WTC11 (cell line): ENCODE measurements at regions not wholly inside any gene's neighbourhood (a gene's known extent, or its start where the extent isn't known, plus 50 kb on each side); places are given as distances from the start of the nearest gene placed in this dataset.
A peak's percentile ranks its signal among the peaks of the same experiment; 100 is the strongest.

Source experiments
- ATAC-seq: fragments of 200-7000 bp; cut with Tn5 transposase; 2 replicates; pipeline ENCODE4 v1.10.0; 2021; ENCODE audit warnings: mild to moderate bottlenecking, moderate library complexity
- CTCF ChIA-PET: fragments of 300-600 bp; sonication (Branson Sonifier 250); formaldehyde crosslinking; loops from one replicate; lab custom pipeline; 2021; ENCODE audit warnings: antibody characterized with exemption; lab: Charles Lee
- POLR2A ChIA-PET: fragments of 350-600 bp; sonication (Branson Sonifier 250); formaldehyde crosslinking; loops from one replicate; lab custom pipeline; 2021; ENCODE audit warnings: antibody characterized with exemption; lab: Charles Lee
- DNase-seq: peaks from one replicate; pipeline ENCODE4 v3.0.0; 2021; ENCODE audit warnings: low spot score
- H3K27ac Mint-ChIP-seq: 2 replicates; pipeline ENCODE4 v1.8.0; 2021; ENCODE audit warnings: mixed read lengths
- H3K27me3 Mint-ChIP-seq: 2 replicates; pipeline ENCODE4 v1.8.0; 2021; ENCODE audit warnings: low read depth, mild to moderate bottlenecking, moderate library complexity, mixed read lengths
- H3K36me3 Mint-ChIP-seq: 2 replicates; pipeline ENCODE4 v1.8.0; 2021; ENCODE audit warnings: mixed read lengths
- H3K4me1 Mint-ChIP-seq: 2 replicates; pipeline ENCODE4 v1.8.0; 2022; ENCODE audit warnings: mixed read lengths
- H3K4me3 Mint-ChIP-seq: 2 replicates; pipeline ENCODE4 v1.8.0; 2021; ENCODE audit warnings: mild to moderate bottlenecking, moderate library complexity, mixed read lengths
- H3K9me3 Mint-ChIP-seq: 2 replicates; pipeline ENCODE4 v1.8.0; 2021; ENCODE audit warnings: mixed read lengths
- CBFB ChIP-seq: sonication (generic); formaldehyde crosslinking; IDR thresholded peaks from 2 replicates; pipeline ENCODE4 v1.8.1; 2022; ENCODE audit warnings: mild to moderate bottlenecking, low read depth, missing genetic modification reagents
- CREM ChIP-seq: sonication (generic); formaldehyde crosslinking; IDR thresholded peaks from 2 replicates; pipeline ENCODE4 v1.8.1; 2022; ENCODE audit warnings: mild to moderate bottlenecking, missing genetic modification reagents, moderate library complexity
- ELF4 ChIP-seq: sonication (generic); formaldehyde crosslinking; IDR thresholded peaks from 2 replicates; pipeline ENCODE4 v1.8.1; 2022; ENCODE audit warnings: low read depth, mild to moderate bottlenecking, moderate library complexity, missing genetic modification reagents
- FOXJ3 ChIP-seq: sonication (generic); formaldehyde crosslinking; IDR thresholded peaks from 2 replicates; pipeline ENCODE4 v1.9.0; 2021; ENCODE audit warnings: missing genetic modification reagents, mild to moderate bottlenecking, borderline replicate concordance
- FOXK1 ChIP-seq: sonication (generic); formaldehyde crosslinking; IDR thresholded peaks from 2 replicates; pipeline ENCODE4 v1.8.0; 2022; ENCODE audit warnings: mild to moderate bottlenecking, moderate library complexity, missing genetic modification reagents
- GABPB1 ChIP-seq: sonication (generic); formaldehyde crosslinking; IDR thresholded peaks from 2 replicates; pipeline ENCODE4 v1.8.1; 2023; ENCODE audit warnings: mild to moderate bottlenecking, missing genetic modification reagents
- JUN ChIP-seq: sonication (generic); formaldehyde crosslinking; IDR thresholded peaks from 2 replicates; pipeline ENCODE4 v1.8.0; 2023; ENCODE audit warnings: mild to moderate bottlenecking, missing genetic modification reagents
- OVOL2 ChIP-seq: fragments of 250-450 bp; sonication (Bioruptor Pico); IDR thresholded peaks from 2 replicates; pipeline ENCODE4 v1.9.0; 2021; ENCODE audit warnings: mild to moderate bottlenecking, borderline replicate concordance
- SP1 ChIP-seq: sonication (generic); formaldehyde crosslinking; conservative IDR thresholded peaks from 2 replicates; pipeline ENCODE4 v1.8.1; 2022; ENCODE audit warnings: missing genetic modification reagents
- TCF7 ChIP-seq: sonication (generic); formaldehyde crosslinking; IDR thresholded peaks from 2 replicates; pipeline ENCODE4 v1.8.0; 2022; ENCODE audit warnings: mild to moderate bottlenecking, low read depth, missing genetic modification reagents, moderate library complexity
- TEAD4 ChIP-seq: sonication (generic); formaldehyde crosslinking; IDR thresholded peaks from 2 replicates; pipeline ENCODE4 v1.8.0; 2022; ENCODE audit warnings: mild to moderate bottlenecking, missing genetic modification reagents
- ZNF219 ChIP-seq: sonication (generic); formaldehyde crosslinking; IDR thresholded peaks from 2 replicates; pipeline ENCODE4 v1.8.0; 2023; ENCODE audit warnings: missing genetic modification reagents, mild to moderate bottlenecking, borderline replicate concordance
- ZNF263 ChIP-seq: sonication (generic); formaldehyde crosslinking; IDR thresholded peaks from 2 replicates; pipeline ENCODE4 v1.8.1; 2022; ENCODE audit warnings: low read depth, mild to moderate bottlenecking, moderate library complexity, missing genetic modification reagents
- ZNF317 ChIP-seq: sonication (generic); formaldehyde crosslinking; IDR thresholded peaks from 2 replicates; pipeline ENCODE4 v1.8.1; 2023; ENCODE audit warnings: low read depth, mild to moderate bottlenecking, moderate library complexity, missing genetic modification reagents, borderline replicate concordance
- ZNF396 ChIP-seq: fragments of 250-450 bp; sonication (Bioruptor Pico); IDR thresholded peaks from 2 replicates; pipeline ENCODE4 v1.8.0; 2021; ENCODE audit warnings: mild to moderate bottlenecking, moderate library complexity, borderline replicate concordance
- ZNF423 ChIP-seq: fragments of 250-450 bp; sonication (Bioruptor Pico); IDR thresholded peaks from 2 replicates; pipeline ENCODE4 v2.1.2; 2022; ENCODE audit warnings: mild to moderate bottlenecking, moderate library complexity
- TF ChIP-seq, protein P1 (sequence below): sonication (generic); formaldehyde crosslinking; IDR thresholded peaks from 2 replicates; pipeline ENCODE4 v1.8.0; 2023; ENCODE audit warnings: missing genetic modification reagents, mild to moderate bottlenecking, borderline replicate concordance
- TF ChIP-seq, protein P2 (sequence below): sonication (generic); formaldehyde crosslinking; IDR thresholded peaks from 2 replicates; pipeline ENCODE4 v1.8.1; 2022; ENCODE audit warnings: low read depth, missing genetic modification reagents, borderline replicate concordance
- TF ChIP-seq, protein P3 (sequence below): sonication (generic); formaldehyde crosslinking; IDR thresholded peaks from 2 replicates; pipeline ENCODE4 v1.8.1; 2023; ENCODE audit warnings: mild to moderate bottlenecking, missing genetic modification reagents, moderate library complexity
- TF ChIP-seq, protein P4 (sequence below): fragments of 250-450 bp; sonication (Bioruptor Pico); IDR thresholded peaks from 2 replicates; pipeline ENCODE4 v1.8.0; 2021; ENCODE audit warnings: mild to moderate bottlenecking

DNA sequence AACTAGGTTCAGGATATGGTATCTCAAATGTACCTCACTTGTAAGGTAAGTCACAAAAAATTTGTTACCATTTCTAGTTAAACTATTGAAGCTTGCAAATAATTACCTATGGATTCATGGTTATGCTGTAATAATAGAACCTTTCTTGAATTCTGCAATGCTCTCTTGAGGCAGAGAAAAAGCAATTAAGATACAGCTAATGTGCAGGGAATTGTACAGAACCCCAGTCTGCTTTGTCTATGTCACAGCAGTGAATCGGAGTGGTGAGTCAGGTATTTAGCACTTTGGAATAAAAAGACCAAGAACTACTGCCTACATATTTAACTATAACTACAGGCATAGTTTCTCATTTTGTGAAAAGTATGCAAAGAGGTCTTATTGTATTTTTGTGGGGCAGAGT is 228.7 kb upstream of the GOT2 start:
- Mint-ChIP-seq H3K4me1 (peaks cover 25% of the 10 kb centered on the region), H3K4me3 (no peak overlapping the region), H3K36me3 (peaks cover 3% of the 10 kb centered on the region; the same call in 1 of the 2 replicates), H3K27me3 (no peaks in the 10 kb centered on the region), H3K27ac (no peak overlapping the region), H3K9me3 (peaks cover 11% of the 10 kb centered on the region)
- ChIA-PET POLR2A (no interaction called here), CTCF (no interaction called here)
- ATAC-seq (no peak), DNase-seq (no peak)
- TF ChIP-seq TCF7 (CRISPR knock-in tag) (no peak), JUN (no peak), ZNF263 (CRISPR knock-in tag) (no peak), ZNF423 (CRISPR knock-in tag) (no peak), OVOL2 (CRISPR knock-in tag) (no peak), FOXJ3 (CRISPR knock-in tag) (no peak), CBFB (CRISPR knock-in tag) (no peak), TEAD4 (no peak), GABPB1 (CRISPR knock-in tag) (no peak), ZNF219 (CRISPR knock-in tag) (no peak), SP1 (CRISPR knock-in tag) (no peak), ZNF317 (CRISPR knock-in tag) (no peak)
- TF ChIP-seq, protein P1, sequence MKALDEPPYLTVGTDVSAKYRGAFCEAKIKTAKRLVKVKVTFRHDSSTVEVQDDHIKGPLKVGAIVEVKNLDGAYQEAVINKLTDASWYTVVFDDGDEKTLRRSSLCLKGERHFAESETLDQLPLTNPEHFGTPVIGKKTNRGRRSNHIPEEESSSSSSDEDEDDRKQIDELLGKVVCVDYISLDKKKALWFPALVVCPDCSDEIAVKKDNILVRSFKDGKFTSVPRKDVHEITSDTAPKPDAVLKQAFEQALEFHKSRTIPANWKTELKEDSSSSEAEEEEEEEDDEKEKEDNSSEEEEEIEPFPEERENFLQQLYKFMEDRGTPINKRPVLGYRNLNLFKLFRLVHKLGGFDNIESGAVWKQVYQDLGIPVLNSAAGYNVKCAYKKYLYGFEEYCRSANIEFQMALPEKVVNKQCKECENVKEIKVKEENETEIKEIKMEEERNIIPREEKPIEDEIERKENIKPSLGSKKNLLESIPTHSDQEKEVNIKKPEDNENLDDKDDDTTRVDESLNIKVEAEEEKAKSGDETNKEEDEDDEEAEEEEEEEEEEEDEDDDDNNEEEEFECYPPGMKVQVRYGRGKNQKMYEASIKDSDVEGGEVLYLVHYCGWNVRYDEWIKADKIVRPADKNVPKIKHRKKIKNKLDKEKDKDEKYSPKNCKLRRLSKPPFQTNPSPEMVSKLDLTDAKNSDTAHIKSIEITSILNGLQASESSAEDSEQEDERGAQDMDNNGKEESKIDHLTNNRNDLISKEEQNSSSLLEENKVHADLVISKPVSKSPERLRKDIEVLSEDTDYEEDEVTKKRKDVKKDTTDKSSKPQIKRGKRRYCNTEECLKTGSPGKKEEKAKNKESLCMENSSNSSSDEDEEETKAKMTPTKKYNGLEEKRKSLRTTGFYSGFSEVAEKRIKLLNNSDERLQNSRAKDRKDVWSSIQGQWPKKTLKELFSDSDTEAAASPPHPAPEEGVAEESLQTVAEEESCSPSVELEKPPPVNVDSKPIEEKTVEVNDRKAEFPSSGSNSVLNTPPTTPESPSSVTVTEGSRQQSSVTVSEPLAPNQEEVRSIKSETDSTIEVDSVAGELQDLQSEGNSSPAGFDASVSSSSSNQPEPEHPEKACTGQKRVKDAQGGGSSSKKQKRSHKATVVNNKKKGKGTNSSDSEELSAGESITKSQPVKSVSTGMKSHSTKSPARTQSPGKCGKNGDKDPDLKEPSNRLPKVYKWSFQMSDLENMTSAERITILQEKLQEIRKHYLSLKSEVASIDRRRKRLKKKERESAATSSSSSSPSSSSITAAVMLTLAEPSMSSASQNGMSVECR = no peak

DNA sequence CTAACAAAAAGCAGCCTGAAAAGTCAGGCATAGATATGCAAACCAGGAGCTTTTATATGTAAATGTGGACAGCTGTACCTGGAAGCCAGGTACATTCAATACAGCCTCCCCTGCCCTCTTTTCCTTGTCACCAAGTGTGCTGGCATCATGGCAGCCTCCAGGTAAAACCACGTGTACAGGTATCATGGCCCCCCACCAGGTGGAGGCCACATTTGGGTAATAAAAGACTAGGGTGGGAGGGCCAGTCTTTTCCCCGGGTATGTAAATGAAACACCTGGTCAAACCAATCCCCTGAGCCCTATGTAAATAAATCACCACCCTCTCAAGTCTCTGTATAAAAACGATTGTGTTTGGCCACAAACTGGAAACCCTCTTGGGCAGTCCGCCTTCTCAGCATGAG is 226.4 kb upstream of the GOT2 start:
- H3K9me3 Mint-ChIP-seq = peaks cover 11% of the 10 kb centered on the region
- CTCF ChIA-PET = no interaction called here
- no peak overlapping the region for H3K4me3 Mint-ChIP-seq

More for the DNA sequence above, 226.4 kb upstream of the GOT2 start:
- ATAC-seq (peak; percentile 94), DNase-seq (peak; percentile 46)
- POLR2A ChIA-PET = no interaction called here
- Mint-ChIP-seq H3K4me1 (peaks cover 25% of the 10 kb centered on the region), H3K36me3 (peaks cover 3% of the 10 kb centered on the region; the same call in 1 of the 2 replicates), H3K27me3 (no peaks in the 10 kb centered on the region), H3K27ac (no peak overlapping the region)
- TF ChIP-seq ZNF423 (CRISPR knock-in tag) = no peak
- no peak for TF ChIP-seq CREM (CRISPR knock-in tag)
- TF ChIP-seq ZNF396 (CRISPR knock-in tag) = 0 out of 2 replicates have a peak, but pooled peaks have one; percentile 46
- TF ChIP-seq, protein P2, sequence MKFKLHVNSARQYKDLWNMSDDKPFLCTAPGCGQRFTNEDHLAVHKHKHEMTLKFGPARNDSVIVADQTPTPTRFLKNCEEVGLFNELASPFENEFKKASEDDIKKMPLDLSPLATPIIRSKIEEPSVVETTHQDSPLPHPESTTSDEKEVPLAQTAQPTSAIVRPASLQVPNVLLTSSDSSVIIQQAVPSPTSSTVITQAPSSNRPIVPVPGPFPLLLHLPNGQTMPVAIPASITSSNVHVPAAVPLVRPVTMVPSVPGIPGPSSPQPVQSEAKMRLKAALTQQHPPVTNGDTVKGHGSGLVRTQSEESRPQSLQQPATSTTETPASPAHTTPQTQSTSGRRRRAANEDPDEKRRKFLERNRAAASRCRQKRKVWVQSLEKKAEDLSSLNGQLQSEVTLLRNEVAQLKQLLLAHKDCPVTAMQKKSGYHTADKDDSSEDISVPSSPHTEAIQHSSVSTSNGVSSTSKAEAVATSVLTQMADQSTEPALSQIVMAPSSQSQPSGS (CRISPR knock-in tag) = no peak
- no peak for TF ChIP-seq ELF4
- TF ChIP-seq, protein P3, sequence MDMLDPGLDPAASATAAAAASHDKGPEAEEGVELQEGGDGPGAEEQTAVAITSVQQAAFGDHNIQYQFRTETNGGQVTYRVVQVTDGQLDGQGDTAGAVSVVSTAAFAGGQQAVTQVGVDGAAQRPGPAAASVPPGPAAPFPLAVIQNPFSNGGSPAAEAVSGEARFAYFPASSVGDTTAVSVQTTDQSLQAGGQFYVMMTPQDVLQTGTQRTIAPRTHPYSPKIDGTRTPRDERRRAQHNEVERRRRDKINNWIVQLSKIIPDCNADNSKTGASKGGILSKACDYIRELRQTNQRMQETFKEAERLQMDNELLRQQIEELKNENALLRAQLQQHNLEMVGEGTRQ (CRISPR knock-in tag) = peak; percentile 34; the same call in 1 of the 2 replicates
- no peak for TF ChIP-seq FOXK1
- TF ChIP-seq, protein P4, sequence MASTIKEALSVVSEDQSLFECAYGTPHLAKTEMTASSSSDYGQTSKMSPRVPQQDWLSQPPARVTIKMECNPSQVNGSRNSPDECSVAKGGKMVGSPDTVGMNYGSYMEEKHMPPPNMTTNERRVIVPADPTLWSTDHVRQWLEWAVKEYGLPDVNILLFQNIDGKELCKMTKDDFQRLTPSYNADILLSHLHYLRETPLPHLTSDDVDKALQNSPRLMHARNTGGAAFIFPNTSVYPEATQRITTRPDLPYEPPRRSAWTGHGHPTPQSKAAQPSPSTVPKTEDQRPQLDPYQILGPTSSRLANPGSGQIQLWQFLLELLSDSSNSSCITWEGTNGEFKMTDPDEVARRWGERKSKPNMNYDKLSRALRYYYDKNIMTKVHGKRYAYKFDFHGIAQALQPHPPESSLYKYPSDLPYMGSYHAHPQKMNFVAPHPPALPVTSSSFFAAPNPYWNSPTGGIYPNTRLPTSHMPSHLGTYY = no peak
